ENCODE measurements at regions not wholly inside any gene's neighbourhood (a gene's known extent, or its start where the extent isn't known, plus 50 kb on each side); places are given as distances from the start of the nearest gene placed in this dataset.

- intact Hi-C loops (cut with micrococcal nuclease), result no loop called here
- BruUV-seq (replicated peaks), result no TSS peak
Observed at GRCh38 chr14:101128478-101129321, 225.2 kb upstream of the RTL1 start.

More at GRCh38 chr14:101128478-101129321, 225.2 kb upstream of the RTL1 start:
- Histone ChIP-seq H2AFZ (ENCODE audit: low read depth, low read length, poor library complexity, severe bottlenecking) (no peak overlapping the region), H3K36me3 (ENCODE audit: control insufficient read depth in 1 of 2, insufficient read depth in 2 of 2, low read length in 2 of 2) (no peaks in the 10 kb centered on the region), H3K27me3 (ENCODE audit: insufficient read depth, low read length) (0 out of 2 replicates have a peak, but pooled peaks cover 16% of the 10 kb centered on the region), H3K4me1 (ENCODE audit: control insufficient read depth in 1 of 2, insufficient read depth in 2 of 2, low read length in 2 of 2) (no peaks in the 10 kb centered on the region), H4K20me1 (ENCODE audit: insufficient read depth) (no peaks in the 10 kb centered on the region), H3K4me3 (replicated peaks in 1 of 2; ENCODE audit: low read depth in 1 of 2, low read length in 2 of 2) (no peak overlapping the region), H3K79me2 (ENCODE audit: insufficient read depth, low read length) (no peaks in the 10 kb centered on the region), H3K27ac (ENCODE audit: low read depth, low read length) (no peak overlapping the region), H3K4me2 (ENCODE audit: low read length) (no peak overlapping the region), H3K9ac (ENCODE audit: low read length) (no peak overlapping the region), H3K9me2 (ENCODE audit: insufficient read depth) (no peaks in the 10 kb centered on the region), H3K9me3 (ENCODE audit: control insufficient read depth in 1 of 2, insufficient read depth in 1 of 2, low read depth in 1 of 2, low read length in 2 of 2) (no peaks in the 10 kb centered on the region)
- DNase-seq (ENCODE audit: low read depth, low spot score) (no peak), ATAC-seq (no peak)
- TF ChIP-seq RAD21 (IDR thresholded peaks at IDR 0.05; ENCODE audit: low read depth) (no peak), POLR2A (IDR thresholded peaks at IDR 0.05; ENCODE audit: borderline replicate concordance, extremely low read depth, insufficient read depth, insufficient read length) (no peak), ELF1 (IDR thresholded peaks at IDR 0.05; ENCODE audit: borderline replicate concordance, low read depth) (no peak), EGR1 (IDR thresholded peaks at IDR 0.05; ENCODE audit: low read depth) (no peak), REST (IDR thresholded peaks at IDR 0.05; ENCODE audit: low read depth) (no peak), YY1 (IDR thresholded peaks at IDR 0.05; ENCODE audit: extremely low read depth, insufficient replicate concordance, low read depth, low read length) (no peak), FOSL1 (IDR thresholded peaks at IDR 0.05; ENCODE audit: low read depth) (no peak), SRF (IDR thresholded peaks at IDR 0.05; ENCODE audit: low read depth) (no peak), SP1 (IDR thresholded peaks at IDR 0.05; ENCODE audit: low read depth) (no peak), SIN3A (IDR thresholded peaks at IDR 0.05; ENCODE audit: low read depth) (no peak), TCF7L2 (IDR thresholded peaks at IDR 0.05; ENCODE audit: borderline replicate concordance, extremely low read depth, insufficient read depth, insufficient read length) (no peak), JUND (IDR thresholded peaks at IDR 0.05) (no peak), CBX3 (IDR thresholded peaks at IDR 0.05; ENCODE audit: low read depth) (no peak), POLR2AphosphoS5 (IDR thresholded peaks at IDR 0.05; ENCODE audit: low read depth, low read length) (no peak), ATF3 (IDR thresholded peaks at IDR 0.05) (no peak), ZNF274 (IDR thresholded peaks at IDR 0.05; ENCODE audit: low read depth, low read length) (no peak), ZBTB33 (IDR thresholded peaks at IDR 0.05; ENCODE audit: extremely low read depth, insufficient replicate concordance, low read length) (no peak), MAX (IDR thresholded peaks at IDR 0.05) (no peak)
- CTCF ChIA-PET, result no interaction called here
- POLR2A ChIA-PET, result no interaction called here
- RAD21 ChIA-PET (ENCODE audit: low non-redundant PET in 1 of 2, low total read pairs in 2 of 2, uncharacterized antibody in 2 of 2, unreplicated experiment in 2 of 2), result no interaction called here
